Activated T-cell treated with anti-CD3 and anti-CD28 coated beads, Interleukin-2, amount 50 U/mL, for 48 hours (primary cell): ENCODE measurements at regions not wholly inside any gene's neighbourhood (a gene's known extent, or its start where the extent isn't known, plus 50 kb on each side); places are given as distances from the start of the nearest gene placed in this dataset.

ENCODE experiments used
- DNase-seq, 2 experiments: peaks; one replicate each; pipeline ENCODE4 v3.0.0-alpha.2; 2020

DNA sequence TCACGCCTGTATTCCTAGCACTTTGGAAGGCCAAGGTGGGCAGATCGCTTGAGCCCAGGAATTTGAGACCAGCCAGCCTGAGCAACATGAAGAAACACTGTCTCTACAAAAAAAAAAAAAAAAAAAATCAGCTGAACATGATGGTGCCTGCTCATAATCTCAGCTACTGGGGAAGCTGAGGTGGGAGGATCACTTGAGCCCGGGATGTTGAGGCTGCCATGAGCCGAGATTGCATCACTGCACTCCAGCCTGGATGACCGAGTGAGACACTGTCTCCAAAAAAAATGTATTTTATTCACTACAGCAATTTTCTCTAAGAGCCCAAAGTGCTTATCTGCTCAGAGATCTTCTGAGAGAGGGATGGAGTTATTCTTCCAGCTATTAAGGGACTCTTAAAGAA lies 215.8 kb upstream of the PPP3CA start:
- DNase-seq: no peak

DNA sequence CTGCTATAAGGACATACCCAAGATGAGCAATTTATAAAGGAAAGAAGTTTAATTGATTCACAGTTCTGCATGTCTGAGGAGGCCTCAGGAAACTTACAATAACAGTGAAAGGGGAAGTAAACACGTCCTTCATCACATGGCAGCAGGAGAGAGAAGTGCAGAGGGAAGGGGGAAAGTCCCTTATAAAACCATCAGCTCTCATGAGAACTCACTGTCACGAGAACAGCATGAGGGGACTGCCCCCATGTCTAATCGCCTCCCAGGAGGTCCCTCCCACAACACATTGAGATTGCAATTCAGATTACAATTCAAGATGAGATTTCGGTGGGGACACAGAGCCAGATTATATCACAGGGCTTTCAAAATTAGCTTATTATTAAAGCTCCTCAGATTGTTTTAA lies 209.5 kb upstream of the PPP3CA start:
- no peak for DNase-seq

DNA sequence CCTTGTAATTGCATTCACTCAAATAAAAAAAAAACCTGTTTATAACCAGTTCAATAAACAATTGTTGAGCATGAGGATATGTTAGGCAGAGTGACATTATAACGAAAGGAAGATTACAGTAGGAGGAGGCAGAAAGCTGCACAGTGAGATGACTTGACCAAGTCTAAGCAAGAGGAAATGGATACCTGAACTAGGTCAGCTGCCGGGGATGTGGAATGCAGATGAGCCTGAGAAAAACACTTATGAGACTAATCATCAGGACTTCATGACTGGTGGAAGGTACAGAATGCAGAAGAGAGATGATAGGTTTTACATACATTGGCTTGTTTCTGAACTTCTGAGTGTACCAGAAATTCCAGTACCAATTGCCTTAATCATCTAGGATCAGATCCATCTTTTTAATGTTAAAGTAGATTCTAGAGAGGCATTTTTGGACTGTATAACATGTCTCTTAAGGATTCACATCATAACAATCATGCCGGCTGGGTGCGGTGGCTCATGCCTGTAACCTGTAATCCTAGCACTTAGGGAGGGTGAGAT lies 208.1 kb upstream of the PPP3CA start:
- DNase-seq: no peak

DNA sequence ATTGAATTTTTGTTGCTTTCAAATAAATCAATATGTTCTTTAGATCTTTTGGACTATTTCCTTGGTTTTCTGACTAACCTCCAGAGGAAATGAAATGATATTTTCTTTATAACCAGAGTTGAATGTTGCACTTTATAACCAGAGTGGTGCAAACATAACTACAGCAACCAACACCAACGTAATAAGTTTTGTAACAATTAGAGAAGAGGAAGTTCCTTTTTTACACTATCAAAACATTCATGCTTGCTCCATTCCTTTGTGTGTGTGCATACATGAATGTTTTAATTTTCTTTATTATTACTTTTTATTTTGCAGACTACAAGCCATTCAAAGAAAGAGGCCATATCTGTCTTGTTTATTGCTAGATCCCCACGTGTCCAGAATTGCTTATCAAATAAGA lies 193.0 kb upstream of the PPP3CA start:
- DNase-seq: no peak

DNA sequence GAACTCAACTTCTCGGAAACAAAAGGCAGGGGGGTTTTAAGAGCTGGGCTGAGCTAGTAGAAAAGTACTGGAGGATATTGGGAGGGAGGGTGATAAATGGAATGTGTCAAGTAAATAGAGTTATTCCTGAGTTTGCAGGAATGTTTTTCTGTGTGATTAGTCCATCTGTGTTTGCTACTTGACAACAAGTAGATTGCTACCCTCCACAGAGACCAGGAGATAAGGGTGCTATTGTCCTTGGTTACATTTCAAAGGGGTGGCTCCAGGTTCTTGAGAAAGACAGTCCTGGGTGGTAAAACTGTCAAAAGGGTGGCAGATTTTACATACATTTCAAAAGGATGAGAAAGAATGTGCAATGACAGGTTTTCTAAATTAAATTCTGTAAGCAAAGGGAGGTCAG lies 181.2 kb upstream of the PPP3CA start:
- no peak for DNase-seq

DNA sequence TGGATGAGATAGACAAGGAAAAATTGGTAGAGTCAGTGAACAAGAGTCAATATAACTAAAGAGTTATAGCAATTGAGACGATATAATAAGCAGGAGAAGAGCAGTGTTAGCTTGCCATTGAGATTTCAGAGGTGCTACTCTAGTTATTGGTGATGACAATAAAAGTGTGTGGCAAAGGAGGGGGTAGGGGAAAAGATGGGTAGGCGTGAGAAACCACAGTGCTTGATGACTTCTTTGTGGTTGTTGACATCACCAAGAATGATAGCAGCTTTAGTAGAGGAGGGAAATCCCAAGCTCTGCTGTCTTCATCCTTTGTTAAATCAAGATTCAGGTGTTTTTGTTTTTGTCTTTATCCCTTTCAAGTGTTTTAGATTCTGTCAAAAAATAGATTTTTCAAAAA lies 179.9 kb upstream of the PPP3CA start:
- peak; percentile 60 to 75 for DNase-seq

DNA sequence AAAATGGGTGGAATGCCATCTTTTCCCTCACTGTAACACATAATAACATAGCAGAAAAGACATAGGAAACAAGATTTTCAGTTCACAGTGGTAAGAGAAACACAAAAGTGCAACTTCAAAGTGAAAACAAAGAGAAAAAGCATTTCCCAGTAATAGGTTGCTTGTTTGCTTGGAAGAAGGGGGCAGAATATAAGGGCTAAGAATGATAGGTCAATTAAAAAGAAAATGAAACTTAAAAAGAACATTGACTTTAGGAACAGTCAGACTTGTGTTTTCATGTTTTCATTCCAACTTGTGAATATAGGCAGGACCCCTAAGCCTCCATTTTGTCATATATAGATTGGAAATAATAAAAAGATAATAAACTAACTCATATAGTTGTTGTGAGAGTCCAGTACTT lies 168.2 kb upstream of the PPP3CA start:
- no peak for DNase-seq

DNA sequence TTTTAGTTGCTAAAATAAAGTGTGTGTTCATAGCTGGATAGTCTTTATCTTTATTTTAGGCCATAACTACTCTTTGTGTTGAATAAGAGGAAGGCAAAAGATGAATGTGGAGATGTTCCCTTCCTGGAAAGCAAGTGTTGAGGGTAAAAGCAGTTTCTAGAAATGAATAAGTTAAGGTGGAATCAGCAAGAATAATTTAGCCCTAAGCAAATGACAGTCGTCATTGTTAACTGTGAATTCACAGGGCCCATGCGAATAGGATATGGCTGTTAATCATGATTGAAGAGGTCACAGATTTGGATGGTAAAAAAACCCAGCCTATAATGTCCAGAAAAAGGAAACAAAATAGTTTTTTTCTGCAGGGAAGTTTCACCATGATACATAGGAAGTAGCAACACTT lies 167.8 kb upstream of the PPP3CA start:
- no peak for DNase-seq

DNA sequence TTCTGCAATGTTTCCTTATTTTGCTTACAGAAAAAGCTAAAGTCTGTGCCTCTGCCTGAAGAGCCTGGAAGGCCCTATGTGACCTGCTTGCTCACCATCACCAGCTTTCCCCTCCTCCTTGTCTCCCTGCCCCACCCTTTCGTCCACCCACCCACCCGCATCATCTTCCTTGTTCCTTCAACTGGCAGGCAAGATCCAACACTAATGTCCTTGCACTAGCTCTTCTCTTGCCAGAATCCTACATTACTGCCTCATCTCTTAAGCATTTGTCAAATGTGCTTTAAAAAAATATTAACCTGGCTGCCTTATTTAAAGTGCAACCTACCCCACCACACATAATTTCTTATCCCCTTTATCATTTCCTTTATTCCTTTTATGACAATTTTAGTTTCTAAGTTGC lies 165.1 kb upstream of the PPP3CA start:
- DNase-seq: no peak

DNA sequence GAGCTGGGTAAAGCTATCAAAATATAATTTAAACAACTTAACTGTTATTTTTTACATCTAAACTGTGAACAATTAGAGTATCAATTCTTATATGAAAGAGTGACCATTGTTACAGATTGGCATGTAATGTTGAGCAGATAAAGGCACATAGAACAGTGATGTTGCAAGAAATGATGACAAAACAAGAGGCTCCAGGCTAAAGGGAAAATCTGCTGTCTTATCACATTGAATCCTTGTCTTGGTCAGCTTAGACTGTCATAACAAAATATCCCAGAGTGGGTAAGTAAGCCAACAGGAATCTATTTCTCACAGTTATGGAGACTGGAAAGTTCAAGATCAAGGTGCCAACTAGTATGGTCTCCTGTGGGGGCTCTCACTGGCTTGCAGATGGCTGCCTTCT lies 154.1 kb upstream of the PPP3CA start:
- no peak for DNase-seq

DNA sequence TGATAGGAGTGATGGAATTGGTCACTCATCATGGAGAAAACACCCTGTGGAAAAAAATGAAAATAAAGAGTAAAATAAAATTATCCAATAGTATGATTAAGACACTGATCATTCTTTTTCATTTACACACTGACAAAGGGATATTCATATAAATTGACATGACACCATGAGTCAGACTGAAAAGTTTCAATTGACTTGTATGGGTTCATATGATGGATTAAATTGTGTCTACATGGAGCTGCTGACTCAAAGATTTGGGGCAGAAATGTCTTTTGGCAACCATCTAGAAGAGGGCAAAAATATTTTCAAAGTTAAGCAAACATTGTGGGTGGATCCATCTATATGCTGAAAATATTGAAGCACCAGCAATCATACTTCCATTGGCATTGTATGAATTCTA lies 153.4 kb upstream of the PPP3CA start:
- no peak for DNase-seq

DNA sequence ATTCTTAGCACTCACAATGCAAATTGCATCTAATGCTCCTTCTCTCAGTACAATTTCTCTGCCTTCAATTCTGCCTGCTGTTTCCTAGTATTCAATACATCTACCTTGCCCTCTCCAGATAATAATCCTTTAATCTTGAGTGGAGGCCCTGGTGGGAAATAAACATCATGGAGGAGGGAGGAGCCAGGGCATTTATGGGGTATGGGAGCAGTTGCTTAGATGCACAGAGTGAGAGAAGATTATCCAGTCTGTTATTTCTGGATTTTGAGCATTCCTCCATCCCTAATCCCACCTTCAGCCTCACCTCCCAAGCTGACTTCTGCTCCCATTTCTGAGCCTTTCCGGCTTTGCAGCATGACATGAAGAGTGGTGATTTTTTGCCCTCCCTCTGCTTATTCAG lies 127.9 kb upstream of the PPP3CA start:
- no peak for DNase-seq

DNA sequence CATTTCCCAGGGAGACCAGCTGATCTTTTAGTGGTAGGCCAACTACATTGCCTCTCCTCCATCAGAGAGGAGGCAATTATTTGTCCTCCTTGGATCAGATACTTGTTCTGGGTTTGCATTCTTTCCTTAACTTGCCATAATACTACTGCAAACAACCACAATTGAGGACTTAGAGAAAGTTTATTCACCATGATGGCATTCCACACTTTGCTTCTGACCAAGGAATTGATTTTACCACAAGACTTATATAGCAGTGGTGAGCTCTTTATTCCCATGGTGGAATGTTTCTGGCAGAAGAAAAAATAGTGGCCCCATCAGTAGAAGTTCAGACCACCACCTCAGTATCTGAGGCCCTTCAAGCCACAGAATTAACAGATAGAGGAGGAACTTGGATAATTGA lies 123.9 kb upstream of the PPP3CA start:
- DNase-seq: no peak

DNA sequence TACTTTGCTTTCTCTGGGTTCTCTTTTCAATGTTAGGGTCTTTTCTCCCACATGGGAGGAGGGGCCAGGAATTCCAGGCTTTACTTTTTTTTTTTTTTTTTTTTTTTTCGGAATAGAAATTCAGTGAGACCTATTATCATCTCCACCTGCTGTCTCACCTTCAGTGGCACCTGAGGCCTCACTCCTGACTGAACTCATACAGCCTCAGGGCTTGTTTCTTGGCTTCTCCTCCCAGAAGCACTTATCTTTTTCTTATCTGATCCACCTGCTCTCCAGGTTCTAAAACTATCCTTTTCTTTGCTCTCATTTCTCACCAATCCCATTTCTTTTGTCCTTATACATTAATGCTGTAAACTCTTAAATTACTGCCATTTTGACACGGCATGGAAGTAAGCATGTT lies 117.3 kb upstream of the PPP3CA start:
- no peak for DNase-seq

DNA sequence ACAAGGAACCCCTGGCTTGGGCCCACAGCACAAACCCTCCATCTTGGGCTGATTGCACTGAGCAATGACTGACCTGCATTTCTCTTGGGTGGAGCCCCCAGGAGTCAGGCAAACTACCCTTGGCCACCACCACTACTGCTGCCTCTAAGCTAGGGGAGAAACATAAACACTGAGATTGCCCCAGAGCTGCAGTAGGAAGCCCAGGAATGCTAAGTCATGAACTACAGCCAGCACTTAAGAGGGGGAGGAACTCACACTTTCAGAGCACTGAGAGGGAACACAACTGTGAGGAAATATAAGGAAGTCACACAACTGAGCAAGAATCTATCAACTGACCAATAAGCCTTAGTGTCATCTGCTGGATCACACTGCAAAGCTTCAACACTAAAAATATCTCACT lies 111.6 kb upstream of the PPP3CA start:
- DNase-seq: no peak

DNA sequence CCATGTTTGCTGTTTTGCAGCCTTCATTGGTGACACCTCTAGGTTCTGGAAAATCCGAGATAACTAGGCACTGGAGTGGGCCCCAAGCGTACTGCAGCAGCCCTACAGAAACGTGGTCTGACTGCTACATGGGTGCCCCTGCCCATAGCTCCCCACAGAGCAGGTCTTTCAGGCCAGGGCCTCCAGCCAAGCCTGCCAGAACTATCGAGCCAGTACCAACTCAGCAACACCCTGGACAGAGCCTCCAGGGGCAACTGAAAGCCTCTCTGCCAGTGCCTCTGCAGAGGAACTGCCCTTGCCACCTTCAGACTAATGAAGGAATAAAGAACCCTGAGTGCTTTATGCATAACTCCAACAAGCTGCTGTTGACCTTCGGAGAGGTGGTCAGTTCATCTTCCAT lies 111.1 kb upstream of the PPP3CA start:
- no peak for DNase-seq

DNA sequence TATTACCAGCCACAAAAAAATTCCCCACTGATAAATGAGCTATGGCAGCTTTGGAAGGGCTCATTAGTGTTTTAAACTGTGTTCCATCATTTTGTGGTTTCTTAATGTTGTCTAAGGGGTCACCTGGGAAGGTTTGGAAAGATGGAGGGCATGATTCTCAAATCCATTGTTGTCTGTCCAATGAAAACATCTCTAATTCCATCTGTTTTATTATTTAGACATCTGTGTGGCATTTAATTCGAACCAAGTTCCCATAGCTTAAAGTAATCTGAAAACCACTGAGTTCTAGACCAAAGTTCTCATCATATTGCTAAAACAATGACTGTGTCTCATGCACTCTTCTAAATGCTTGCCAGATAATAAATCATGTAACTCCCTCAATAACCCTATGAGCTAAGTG lies 103.8 kb upstream of the PPP3CA start:
- no peak for DNase-seq

DNA sequence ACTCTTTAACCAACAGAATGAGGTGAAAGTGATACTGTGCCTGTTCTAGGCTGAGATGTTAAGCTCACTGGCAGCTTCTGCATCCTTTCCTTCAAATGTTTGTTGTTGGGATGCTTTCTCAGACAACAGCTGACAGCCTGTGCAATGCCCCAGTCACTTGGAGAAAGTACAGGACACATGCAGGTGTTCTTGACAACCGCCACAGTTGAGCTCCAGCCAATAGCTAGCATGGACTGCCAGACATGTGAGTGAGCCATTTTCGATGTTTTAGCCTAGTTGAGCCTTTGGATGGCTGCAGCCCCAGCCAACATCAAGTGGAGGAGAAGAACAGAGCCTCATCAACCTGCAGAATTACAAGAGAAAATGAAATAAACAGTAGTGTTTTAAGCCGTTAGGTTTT lies 94.1 kb upstream of the PPP3CA start:
- DNase-seq: no peak

DNA sequence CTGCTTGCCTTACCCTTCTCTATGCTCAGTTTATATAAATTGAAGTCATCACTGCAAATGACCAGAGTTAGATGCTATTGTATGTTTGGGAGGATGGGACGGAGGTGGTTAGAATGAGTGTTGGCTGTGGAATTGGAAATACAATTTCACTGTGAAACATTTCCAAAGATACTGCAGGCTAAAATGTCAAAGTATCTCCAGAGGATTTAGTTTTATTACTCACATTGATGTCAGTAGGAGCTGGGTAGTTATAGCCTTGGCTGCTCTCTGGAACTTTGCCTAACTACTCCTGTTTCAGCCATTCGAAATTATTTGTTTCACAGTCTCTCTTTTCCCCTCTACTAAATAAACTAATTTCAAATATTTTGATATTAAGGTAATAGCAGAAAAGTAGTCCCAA lies 92.6 kb upstream of the PPP3CA start:
- no peak for DNase-seq

DNA sequence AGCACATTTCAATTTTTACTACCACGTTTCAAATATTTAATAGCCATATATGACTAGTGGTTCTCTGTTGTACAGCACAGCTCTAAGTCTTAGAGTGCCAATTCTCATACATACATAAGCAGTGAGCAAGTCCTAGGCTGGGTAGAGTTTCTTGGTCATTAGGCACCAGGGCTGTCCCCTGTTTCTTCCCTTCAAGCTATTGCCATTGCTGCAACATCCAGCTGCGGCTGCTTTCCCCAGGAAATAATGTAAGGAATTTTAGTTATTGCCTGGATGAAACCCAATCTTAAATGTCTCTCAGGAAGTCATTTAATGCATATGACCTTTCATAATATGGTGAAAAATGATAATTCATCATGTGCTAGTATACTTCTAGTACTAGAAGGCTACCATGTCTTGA lies 74.1 kb upstream of the PPP3CA start:
- no peak for DNase-seq

DNA sequence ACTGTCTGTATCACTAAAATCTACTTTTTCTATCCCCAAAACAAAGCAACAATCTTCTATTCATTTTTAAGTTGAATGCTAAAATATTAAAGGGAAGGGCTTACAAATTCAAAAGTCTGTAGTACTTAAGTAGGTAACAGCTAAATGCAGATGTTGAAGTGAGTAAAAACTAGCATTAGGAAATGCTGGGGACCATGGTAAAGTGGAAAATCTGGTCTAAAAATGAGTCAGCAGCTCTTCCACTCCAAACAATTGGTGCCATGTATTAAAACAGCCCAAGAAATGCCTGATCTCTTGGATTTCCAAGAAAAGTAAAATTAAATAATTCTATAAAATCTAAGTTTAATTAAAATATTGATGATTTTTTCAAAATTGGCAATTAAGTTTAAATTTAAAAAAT lies 73.3 kb upstream of the PPP3CA start:
- no peak for DNase-seq

DNA sequence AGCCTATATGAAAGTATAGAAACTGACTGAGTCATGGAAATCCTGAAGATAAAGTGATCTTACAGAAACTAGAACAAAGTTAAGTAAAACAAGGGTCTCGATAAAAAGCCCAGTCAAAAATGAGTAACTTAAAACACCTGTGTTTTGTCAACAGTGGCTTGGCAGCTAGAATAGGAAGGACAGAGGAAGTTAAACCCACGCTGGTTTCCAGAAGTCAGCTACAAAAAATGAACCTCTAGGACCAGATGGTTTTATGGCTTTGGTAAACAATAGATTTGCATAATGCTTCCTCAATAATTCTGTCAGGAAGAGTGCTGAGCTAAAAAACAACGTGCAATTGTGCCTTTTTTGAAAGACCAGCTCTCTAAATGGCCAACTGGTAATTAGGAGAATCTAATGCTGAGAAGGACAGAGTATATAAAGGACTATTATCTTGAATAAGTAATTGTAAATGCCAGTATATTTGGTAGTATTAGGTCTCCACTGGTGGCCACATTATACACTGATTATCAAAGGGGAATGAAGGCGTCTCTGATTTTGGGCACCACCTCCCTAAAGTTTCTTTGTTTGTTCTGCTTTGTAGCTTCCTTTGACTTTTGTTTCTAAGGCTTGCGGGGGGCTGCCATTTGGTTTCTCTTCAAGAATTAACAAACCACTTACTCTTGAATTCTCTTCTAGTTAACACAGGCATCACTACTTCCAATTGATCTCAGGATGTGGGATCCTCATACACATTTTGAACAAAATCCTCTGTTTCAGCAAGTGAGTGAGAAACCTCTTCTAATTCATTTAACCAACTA lies 72.2 kb upstream of the PPP3CA start:
- DNase-seq: no peak

DNA sequence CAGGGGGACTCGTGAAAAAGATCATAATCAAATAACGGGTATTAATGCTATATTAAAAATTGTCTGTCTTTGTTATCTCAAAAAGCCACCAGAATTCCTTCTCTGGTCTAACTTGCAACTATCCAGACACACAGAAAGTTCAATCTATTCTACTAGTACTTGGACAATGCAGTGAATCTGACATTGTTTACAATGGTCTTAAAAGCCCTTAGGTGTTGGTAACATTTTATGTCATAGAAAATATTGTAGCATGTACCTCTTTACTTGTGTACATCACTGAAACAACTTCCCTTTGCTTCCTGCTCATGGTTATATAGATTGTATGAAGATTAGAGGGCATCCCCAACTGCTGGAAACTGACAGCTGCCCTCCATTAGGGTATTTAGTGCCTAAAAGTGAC lies 71.1 kb upstream of the PPP3CA start:
- no peak for DNase-seq

DNA sequence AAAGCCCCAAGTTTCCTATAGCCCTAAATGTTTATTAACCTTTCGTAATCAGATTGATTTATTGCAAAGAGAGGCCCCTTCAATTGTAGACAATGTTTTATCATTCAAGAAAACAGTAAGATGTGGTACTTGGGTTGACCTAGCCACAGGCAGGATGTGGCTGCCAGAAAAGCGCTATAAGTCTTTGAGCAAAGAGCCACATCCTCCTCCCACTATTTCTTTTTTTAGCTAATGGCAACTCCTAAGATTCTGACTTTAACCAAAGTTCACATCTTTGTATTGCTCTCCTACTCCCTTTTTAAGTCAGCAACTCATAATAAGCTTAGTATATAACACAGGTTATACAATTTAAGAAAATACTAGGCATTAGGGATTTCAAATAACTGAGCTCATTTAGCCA lies 70.7 kb upstream of the PPP3CA start:
- DNase-seq: peak; percentile 51 to 67

DNA sequence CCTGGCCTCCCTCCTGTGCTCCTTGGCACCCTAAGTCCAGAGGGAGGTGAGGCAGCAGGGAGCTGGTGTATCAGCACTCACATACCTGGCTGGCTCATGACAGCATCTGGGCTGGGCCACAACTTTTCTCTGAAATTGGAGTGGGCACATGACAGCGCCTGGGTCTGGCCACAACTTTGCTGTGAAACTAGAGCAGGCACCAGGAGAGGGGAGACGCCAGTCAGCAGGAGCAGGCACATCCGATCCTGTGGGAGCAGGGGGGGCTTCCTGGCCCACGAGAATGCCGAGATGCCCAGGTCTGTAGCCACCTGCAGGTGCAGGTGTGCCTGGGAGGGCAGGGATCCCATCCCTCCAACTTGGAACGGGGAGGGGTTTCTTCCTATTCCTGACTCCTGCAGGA lies 69.7 kb upstream of the PPP3CA start:
- DNase-seq: no peak
